ENCODE measurements at regions not wholly inside any gene's neighbourhood (a gene's known extent, or its start where the extent isn't known, plus 50 kb on each side); places are given as distances from the start of the nearest gene placed in this dataset.

DNA sequence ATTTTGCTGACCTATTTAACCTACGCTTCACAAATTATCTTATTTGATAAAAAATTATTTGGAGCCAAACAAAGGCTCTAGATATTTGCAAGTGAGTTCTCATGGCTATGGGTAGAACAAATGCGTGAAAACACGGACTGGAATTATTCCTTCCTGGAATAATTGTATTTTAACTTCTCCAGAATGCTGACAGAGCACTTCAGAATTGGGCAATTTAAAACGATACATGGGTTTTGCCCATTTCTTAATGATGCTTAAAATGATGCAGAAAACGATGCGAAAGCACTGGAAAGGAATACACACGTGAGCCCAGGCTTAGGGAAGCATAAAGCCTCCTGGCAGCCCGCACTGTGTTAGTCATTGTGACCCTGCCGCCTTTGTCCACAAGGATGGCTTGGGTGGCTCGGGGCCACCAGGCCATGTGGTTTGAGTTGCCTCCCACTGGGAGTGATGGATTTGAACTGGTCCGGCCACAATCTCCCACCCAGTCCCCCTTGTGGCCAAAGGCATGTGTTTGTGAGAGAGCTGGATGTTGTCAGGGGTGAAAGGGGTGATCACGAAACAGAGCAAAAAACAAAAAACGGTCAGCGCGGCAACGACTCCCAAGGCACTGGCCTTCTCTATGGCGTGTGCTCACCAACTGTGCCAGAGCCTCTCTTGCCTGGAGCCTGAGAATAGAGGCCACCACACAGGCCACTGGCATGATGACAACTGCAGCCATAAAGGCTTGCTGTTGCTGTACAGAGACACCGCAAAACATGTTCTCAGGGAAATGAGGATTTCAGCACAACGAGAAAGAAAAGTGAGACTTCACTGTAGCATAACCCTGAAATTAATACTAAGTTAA lies 234.2 kb upstream of the ADAMTS16 start:
- Mint-ChIP-seq H3K9me3 (no peaks in the 10 kb centered on the region), H3K4me1 (no peaks in the 10 kb centered on the region), H3K27me3 (no peaks in the 10 kb centered on the region), H3K4me3 (no peak overlapping the region), H3K27ac (no peak overlapping the region), H3K36me3 (no peaks in the 10 kb centered on the region)
- DNase-seq (no peak), ATAC-seq (ENCODE audit: low read depth) (no peak)
- POLR2A ChIA-PET = no interaction called here

DNA sequence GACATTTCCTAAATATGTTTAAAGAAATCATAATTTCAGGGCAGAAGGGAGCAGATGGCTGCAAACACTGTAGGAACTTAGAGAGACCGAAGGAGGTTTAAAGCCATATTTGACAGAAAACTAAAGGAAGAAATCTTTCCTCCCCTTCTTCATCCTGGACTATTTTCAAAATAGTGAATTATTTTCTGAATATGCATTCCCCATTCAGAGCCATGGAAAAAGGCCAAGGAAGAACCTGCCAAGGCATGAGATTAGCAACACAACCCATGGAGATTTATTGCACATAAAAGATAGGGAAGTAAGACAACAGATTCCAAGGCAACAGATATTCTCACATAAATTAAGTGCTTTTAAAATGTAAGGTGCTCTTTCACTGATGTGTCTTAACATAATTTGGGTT lies 233.3 kb upstream of the ADAMTS16 start:
- no peaks in the 10 kb centered on the region for H3K36me3 Mint-ChIP-seq

DNA sequence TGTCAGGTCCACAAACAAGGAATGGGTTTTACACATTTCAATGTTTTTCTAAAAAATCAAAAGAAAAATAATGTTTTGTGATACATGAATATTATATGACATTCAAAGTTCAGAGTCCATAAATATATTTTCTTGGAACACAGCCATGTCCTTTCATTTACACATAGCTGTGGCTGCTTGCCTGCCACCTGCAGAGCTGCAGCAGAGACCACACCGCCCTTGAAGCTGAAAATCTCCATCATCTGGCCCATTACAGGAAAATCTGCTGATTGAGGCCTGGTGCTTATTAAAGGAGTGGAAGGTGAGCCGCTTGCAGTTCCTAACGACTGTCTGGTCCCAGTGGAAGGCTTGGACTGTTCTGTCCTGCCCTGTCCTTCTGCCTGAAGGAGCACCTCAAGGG lies 232.6 kb upstream of the ADAMTS16 start:
- Mint-ChIP-seq H3K9me3 (no peaks in the 10 kb centered on the region), H3K27ac (no peak overlapping the region), H3K36me3 (no peaks in the 10 kb centered on the region), H3K4me1 (no peaks in the 10 kb centered on the region), H3K27me3 (no peaks in the 10 kb centered on the region), H3K4me3 (no peak overlapping the region)
- POLR2A ChIA-PET = no interaction called here
- no peak for ATAC-seq (ENCODE audit: low read depth)
- no peak for DNase-seq

More for the DNA sequence above, 233.3 kb upstream of the ADAMTS16 start:
- DNase-seq (no peak), ATAC-seq (ENCODE audit: low read depth) (no peak)
- no peaks in the 10 kb centered on the region for H3K4me1 Mint-ChIP-seq
- POLR2A ChIA-PET = no interaction called here
- no peak overlapping the region for H3K27ac Mint-ChIP-seq
- no peak overlapping the region for H3K4me3 Mint-ChIP-seq
- no peaks in the 10 kb centered on the region for H3K9me3 Mint-ChIP-seq
- H3K27me3 Mint-ChIP-seq = no peaks in the 10 kb centered on the region

DNA sequence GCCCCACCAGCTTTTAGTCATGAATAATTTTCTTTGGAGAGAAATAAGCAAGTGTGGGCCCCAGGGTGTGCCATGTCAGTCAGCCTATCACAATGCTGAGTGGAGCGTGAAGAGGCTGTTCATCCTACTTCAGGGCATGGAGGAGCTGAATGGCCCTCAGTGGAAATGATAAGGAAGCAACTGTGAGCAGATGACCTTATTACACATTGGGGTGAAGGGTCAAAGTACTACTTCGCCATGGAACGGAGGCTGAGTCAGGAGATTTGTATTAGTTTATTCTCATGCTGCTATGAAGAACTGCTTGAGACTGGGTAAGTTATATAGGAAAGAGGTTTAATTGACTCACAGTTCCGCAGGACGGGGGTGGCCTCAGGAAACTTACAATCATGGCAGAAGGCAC lies 231.0 kb upstream of the ADAMTS16 start:
- Mint-ChIP-seq H3K4me3 (no peak overlapping the region), H3K4me1 (no peaks in the 10 kb centered on the region), H3K9me3 (no peaks in the 10 kb centered on the region), H3K27ac (no peak overlapping the region), H3K36me3 (no peaks in the 10 kb centered on the region), H3K27me3 (no peaks in the 10 kb centered on the region)
- no peak for DNase-seq
- ATAC-seq (ENCODE audit: low read depth) = no peak
- POLR2A ChIA-PET = no interaction called here

DNA sequence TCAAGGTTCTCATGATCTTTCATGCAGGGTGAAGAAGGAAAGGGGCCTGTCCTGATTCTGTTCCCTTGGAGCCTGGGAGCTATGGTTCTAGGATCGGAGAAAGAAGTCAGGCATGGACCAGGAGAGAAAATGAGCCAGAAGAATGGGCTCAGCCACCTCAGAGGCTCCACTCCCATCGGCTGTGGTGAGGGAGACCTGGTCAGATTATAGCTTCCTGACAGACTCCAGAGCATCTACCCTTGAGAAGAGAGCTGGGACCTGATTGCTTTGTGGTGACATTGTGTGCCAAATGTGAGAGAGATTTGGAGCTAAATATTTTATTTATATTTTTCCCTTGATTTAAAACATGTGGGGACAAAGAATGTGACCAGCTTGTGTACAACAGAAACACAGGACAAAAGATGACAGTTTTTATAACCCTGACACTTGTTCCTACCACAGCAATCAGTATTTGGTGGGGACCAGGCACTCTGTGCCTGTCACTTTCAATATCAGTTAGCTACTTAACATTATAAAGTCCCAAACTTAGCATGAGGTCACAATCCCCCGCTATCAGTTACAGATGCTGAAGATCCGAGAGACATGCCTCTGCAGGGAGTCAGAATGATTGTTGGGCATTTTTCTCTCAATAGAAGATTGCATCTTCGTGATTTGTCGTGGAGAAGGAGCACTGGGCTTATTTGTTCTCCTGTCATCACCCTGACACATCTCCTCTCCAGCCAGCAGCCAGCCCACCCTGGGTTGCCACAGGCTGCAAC lies 228.3 kb upstream of the ADAMTS16 start:
- Mint-ChIP-seq H3K4me1 (no peaks in the 10 kb centered on the region), H3K36me3 (no peaks in the 10 kb centered on the region), H3K9me3 (no peaks in the 10 kb centered on the region), H3K27ac (no peak overlapping the region), H3K4me3 (no peak overlapping the region), H3K27me3 (peaks cover 1% of the 10 kb centered on the region)
- no peak for DNase-seq
- POLR2A ChIA-PET = no interaction called here
- no peak for ATAC-seq (ENCODE audit: low read depth)

DNA sequence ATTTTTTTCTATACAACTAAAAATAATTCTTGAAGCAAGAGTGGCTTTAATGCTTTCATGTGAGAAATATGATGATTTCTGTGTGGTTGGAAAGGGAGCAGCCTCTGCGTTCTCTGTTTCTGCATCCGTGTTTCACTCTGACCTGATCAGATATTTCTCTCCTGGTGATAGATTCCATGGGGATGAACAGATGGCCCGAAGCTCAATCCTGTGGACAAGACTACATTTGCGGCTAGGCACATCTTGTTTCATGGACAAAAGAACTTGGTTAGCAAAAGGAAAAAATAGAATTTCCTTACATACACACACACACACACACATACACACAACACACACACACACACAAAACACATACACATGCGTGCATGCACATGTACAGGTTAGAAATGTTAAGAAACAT lies 218.2 kb upstream of the ADAMTS16 start:
- POLR2A ChIA-PET = no interaction called here

DNA sequence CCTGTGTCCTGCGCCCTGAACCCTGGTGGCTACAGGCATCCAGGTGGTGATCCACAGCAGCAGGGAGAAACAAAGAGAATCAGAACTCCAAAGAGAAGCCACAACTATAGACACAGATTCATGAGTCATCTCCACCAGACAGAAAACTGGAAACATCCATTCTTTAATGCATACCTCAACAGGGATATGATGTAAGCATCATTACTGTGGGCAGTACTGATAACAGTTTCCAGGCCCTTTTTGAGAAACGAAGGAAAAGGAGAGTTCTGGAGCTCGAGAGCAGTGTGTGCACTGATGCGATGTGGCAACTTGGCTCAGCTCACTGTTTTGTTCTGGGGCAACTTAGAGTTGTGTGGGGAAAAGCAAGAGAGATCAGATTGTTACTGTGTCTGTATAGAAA lies 215.6 kb upstream of the ADAMTS16 start:
- Mint-ChIP-seq H3K27me3 (no peaks in the 10 kb centered on the region), H3K4me1 (no peaks in the 10 kb centered on the region), H3K9me3 (no peaks in the 10 kb centered on the region), H3K27ac (no peak overlapping the region), H3K4me3 (no peak overlapping the region), H3K36me3 (no peaks in the 10 kb centered on the region)
- POLR2A ChIA-PET = no interaction called here
- no peak for DNase-seq
- no peak for ATAC-seq (ENCODE audit: low read depth)

More for the DNA sequence above, 218.2 kb upstream of the ADAMTS16 start:
- no peak overlapping the region for H3K4me3 Mint-ChIP-seq
- no peaks in the 10 kb centered on the region for H3K36me3 Mint-ChIP-seq
- H3K4me1 Mint-ChIP-seq = no peaks in the 10 kb centered on the region
- H3K27me3 Mint-ChIP-seq = no peaks in the 10 kb centered on the region
- DNase-seq (no peak), ATAC-seq (ENCODE audit: low read depth) (no peak)
- no peaks in the 10 kb centered on the region for H3K9me3 Mint-ChIP-seq
- H3K27ac Mint-ChIP-seq = no peak overlapping the region

DNA sequence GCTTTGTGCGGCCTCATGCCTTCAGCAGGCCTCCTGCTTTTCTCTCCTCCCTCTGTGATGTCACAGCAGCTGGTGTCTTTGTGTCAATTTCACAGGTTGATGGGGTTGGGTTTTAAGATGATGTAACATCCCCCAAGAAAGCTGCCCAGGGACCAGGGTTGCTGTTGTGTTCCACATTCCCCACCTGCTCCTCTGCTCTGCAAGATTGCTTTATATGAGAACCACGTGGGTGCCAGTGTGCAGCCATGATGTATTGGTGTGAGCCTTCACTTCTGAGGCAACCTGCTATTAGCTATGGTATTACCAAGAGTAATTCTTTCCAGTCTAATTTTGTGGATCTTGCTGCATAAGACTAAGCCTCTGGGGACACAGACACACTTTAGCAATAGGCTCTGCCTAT lies 213.0 kb upstream of the ADAMTS16 start:
- H3K27ac Mint-ChIP-seq = no peak overlapping the region
- POLR2A ChIA-PET = no interaction called here

DNA sequence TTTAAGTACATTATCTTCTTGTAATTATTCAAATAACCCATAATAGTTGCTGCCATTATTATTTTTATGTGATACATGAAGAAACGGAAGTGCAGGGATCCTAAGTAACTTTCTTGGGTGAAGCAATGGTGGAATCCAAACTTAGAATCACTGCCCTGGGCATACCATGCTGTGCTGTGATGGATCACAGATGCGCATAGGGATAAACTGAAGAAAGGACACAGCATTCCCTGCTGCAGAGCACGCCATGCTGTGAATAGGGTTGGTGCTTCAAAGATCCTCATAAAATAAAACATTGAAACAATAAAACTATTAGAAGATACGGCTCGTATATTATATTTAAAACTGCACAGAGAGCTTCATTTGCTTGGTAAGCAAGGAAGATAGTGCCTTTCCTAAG lies 211.7 kb upstream of the ADAMTS16 start:
- H3K4me1 Mint-ChIP-seq = no peaks in the 10 kb centered on the region
- H3K4me3 Mint-ChIP-seq = no peak overlapping the region
- no peaks in the 10 kb centered on the region for H3K36me3 Mint-ChIP-seq
- DNase-seq (no peak), ATAC-seq (ENCODE audit: low read depth) (no peak)
- H3K27ac Mint-ChIP-seq = no peak overlapping the region
- H3K9me3 Mint-ChIP-seq = no peaks in the 10 kb centered on the region
- POLR2A ChIA-PET = no interaction called here
- H3K27me3 Mint-ChIP-seq = no peaks in the 10 kb centered on the region

More for the DNA sequence above, 213.0 kb upstream of the ADAMTS16 start:
- no peaks in the 10 kb centered on the region for H3K4me1 Mint-ChIP-seq
- DNase-seq (no peak), ATAC-seq (ENCODE audit: low read depth) (no peak)
- H3K36me3 Mint-ChIP-seq = no peaks in the 10 kb centered on the region
- H3K9me3 Mint-ChIP-seq = no peaks in the 10 kb centered on the region
- H3K4me3 Mint-ChIP-seq = no peak overlapping the region
- H3K27me3 Mint-ChIP-seq = no peaks in the 10 kb centered on the region

DNA sequence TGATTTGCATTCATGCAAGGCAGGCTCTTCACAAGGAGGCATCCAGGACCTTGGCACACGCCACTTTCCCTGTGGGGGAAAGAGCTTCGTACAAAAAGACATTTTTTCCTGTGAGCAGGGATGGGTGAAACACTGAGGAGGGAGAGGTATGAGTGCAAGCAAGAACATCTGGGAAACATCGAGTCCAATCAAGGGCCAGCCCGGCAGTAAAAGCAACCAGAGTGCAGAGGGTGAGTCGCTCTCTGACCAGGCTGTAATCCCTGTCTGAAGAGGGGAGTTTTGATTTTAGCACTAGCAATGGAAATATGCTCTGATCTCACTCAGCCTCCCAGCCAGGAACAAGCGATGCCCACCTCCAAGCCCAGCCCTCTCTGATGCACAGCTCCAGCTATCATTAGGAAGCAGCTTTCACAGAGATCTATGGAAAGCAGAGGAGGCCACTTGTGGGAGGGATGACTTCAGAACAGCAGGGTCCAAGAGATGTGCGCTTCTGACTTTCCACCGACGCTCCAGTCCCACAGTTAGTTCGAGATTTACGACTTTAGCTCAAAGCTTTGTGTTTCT lies 211.0 kb upstream of the ADAMTS16 start:
- no peaks in the 10 kb centered on the region for H3K4me1 Mint-ChIP-seq
- H3K9me3 Mint-ChIP-seq = no peaks in the 10 kb centered on the region
- no peak overlapping the region for H3K27ac Mint-ChIP-seq
- POLR2A ChIA-PET = no interaction called here
- DNase-seq (no peak), ATAC-seq (ENCODE audit: low read depth) (no peak)
- H3K36me3 Mint-ChIP-seq = no peaks in the 10 kb centered on the region
- no peaks in the 10 kb centered on the region for H3K27me3 Mint-ChIP-seq
- no peak overlapping the region for H3K4me3 Mint-ChIP-seq

DNA sequence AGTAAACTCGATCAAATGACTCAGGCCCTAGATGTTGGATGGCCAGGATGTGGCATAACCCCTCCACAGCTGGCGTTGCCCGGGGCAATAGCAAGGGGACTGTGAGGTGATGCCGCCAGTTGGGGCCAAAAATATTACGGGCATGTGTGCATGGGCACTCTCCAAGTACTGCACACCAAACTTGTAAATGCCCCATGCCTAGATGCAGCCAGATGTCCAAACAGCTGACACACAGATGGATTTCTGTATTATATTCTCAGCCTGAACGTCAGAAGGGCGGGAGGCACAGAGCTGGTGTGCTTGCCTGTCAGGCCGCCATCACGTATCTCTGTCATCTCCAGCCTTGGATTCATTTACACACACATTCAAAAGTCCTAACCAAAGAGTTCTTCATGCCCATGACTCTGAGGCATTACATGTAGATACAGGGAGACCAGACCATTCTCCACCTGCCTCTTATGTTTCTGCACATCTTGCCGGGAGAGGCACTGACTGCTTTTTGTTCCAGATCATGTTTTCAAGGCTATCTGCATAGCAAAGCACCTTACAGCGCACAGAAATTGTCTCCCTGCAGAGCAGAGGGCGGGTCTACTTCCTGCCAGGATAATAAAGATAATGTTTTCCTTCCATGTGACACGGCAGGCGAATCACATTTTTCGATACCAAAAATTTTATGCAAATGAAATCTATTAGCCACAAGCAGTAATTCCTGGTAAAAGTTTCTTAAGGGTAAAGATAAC lies 200.9 kb upstream of the ADAMTS16 start:
- Mint-ChIP-seq H3K4me1 (no peaks in the 10 kb centered on the region), H3K4me3 (no peak overlapping the region), H3K36me3 (no peaks in the 10 kb centered on the region), H3K27me3 (no peaks in the 10 kb centered on the region), H3K27ac (no peak overlapping the region), H3K9me3 (no peaks in the 10 kb centered on the region)
- DNase-seq (no peak), ATAC-seq (ENCODE audit: low read depth) (no peak)
- POLR2A ChIA-PET = no interaction called here

DNA sequence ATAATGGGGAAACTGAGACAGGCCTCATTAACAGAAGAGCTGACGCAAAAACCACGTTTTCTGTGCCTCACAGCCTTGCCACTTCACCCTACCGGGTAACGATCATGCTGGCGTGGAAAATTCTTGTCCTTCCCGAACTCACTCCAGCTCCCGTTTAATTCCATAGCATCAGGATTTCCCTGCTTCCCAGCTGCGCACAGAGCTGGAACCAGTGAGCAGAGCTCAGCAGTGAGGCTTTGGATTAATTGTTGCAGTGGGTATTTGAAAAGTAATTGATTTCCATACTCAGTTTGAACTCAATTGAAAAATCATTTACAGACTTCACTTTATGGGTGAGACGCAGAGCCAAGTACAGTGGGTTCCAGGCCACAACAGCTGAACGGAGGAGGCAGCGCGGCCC lies 199.0 kb upstream of the ADAMTS16 start:
- POLR2A ChIA-PET = no interaction called here
- H3K4me3 Mint-ChIP-seq = no peak overlapping the region

DNA sequence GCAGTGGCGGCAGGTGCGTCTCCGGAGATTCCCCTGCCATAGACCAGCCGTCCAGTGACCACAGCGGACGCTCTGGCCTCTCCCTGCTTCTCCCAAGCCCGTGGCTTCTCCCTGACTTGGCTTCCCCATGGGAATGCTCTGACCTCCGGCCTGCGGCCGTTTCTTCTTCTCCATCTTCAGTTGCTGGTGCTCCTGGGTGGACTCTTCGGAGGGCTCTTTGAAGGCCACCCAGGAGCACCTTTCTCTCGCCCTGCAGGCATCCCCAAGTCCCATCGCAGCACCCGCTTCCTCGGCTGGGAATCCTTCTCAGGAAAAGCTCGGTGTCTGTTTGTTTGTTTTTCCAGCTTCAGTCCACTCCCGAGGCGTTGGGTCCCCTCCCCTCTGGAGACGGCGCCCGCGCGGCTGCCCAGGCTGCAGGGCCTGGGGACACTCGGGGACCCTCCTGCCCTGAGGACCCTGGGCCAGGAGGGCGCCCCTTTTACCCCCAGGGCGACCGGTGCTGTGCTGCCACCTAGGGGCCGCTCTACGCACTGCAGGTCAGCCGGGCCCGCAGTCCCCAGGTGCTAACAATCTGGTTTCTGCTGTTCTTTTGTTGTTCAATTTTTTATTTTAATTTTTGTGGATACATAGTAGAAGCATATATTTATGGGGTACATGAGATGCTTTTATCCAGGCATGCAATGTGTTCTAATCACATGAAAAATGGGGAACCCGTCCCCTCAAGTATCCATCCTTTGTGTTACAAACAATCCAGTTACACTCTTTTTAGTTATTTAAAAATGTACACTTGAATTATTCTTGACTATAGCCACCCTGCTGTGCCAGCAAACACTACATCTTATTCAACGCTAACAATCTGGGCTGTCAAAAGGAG lies 197.9 kb upstream of the ADAMTS16 start:
- ATAC-seq (ENCODE audit: low read depth) = no peak
- Mint-ChIP-seq H3K4me1 (no peaks in the 10 kb centered on the region), H3K9me3 (no peaks in the 10 kb centered on the region), H3K27ac (no peak overlapping the region), H3K4me3 (no peak overlapping the region), H3K36me3 (no peaks in the 10 kb centered on the region), H3K27me3 (no peaks in the 10 kb centered on the region)
- DNase-seq = peak; percentile 54
- POLR2A ChIA-PET = no interaction called here

More for the DNA sequence above, 199.0 kb upstream of the ADAMTS16 start:
- DNase-seq = no peak
- H3K27ac Mint-ChIP-seq = no peak overlapping the region
- H3K36me3 Mint-ChIP-seq = no peaks in the 10 kb centered on the region
- H3K27me3 Mint-ChIP-seq = no peaks in the 10 kb centered on the region
- no peaks in the 10 kb centered on the region for H3K4me1 Mint-ChIP-seq
- ATAC-seq (ENCODE audit: low read depth) = no peak
- no peaks in the 10 kb centered on the region for H3K9me3 Mint-ChIP-seq

Measured in activated naive CD8-positive, alpha-beta T cell treated with anti-CD3 and anti-CD28 coated beads, Interleukin-2, amount 10 ng/mL, durations not matched to agents 7 days and 5 days (primary cell).